Astrocyte of the cerebellum (primary cell): ENCODE measurements at regions not wholly inside any gene's neighbourhood (a gene's known extent, or its start where the extent isn't known, plus 50 kb on each side); places are given as distances from the start of the nearest gene placed in this dataset.

Source experiments
- DNase-seq: peaks from one replicate; pipeline ENCODE4 v3.0.0-alpha.2; 2011; ENCODE audit warnings: low read depth
- H3K4me3 ChIP-seq: 2 replicates; pipeline ENCODE4 v1.5.1; 2011; ENCODE audit warnings: mild to moderate bottlenecking, low read depth, low read length, moderate library complexity
- in situ Hi-C: cut with HindIII; loops from 2 replicates; pipeline ENCODE4 v1.10.0; 2017; ENCODE audit warnings: low sequenced_read_pairs
- TF ChIP-seq, protein P1 (sequence below): IDR thresholded peaks from 2 replicates; pipeline ENCODE4 v1.5.1; 2012; ENCODE audit warnings: low read length, low read depth, moderate library complexity, mild to moderate bottlenecking; ENCODE audit errors: missing control alignments

DNA sequence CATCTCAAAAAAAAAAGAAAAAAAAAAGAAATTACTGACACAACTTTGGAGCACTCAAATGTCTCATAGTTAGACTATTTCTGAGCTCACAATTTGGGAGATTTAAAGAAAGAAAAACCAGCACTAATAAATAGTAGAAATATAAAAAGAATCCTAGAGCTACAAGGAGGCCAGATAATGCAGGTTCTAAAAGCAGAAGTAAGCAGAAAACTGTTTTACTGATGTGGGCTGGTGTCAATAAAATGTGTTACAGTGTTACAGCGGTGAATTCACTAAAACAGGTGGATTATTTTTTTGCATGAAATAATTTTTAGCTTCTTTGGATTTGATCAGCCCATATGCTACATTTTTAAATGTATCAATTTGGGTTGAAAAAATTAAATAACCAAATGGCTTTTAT, 375.9 kb downstream of the GPM6A start:
- no peak for DNase-seq
- H3K4me3 ChIP-seq: no peak overlapping the region
- TF ChIP-seq, protein P1, sequence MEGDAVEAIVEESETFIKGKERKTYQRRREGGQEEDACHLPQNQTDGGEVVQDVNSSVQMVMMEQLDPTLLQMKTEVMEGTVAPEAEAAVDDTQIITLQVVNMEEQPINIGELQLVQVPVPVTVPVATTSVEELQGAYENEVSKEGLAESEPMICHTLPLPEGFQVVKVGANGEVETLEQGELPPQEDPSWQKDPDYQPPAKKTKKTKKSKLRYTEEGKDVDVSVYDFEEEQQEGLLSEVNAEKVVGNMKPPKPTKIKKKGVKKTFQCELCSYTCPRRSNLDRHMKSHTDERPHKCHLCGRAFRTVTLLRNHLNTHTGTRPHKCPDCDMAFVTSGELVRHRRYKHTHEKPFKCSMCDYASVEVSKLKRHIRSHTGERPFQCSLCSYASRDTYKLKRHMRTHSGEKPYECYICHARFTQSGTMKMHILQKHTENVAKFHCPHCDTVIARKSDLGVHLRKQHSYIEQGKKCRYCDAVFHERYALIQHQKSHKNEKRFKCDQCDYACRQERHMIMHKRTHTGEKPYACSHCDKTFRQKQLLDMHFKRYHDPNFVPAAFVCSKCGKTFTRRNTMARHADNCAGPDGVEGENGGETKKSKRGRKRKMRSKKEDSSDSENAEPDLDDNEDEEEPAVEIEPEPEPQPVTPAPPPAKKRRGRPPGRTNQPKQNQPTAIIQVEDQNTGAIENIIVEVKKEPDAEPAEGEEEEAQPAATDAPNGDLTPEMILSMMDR: no peak
- in situ Hi-C loops: no loop called here

DNA sequence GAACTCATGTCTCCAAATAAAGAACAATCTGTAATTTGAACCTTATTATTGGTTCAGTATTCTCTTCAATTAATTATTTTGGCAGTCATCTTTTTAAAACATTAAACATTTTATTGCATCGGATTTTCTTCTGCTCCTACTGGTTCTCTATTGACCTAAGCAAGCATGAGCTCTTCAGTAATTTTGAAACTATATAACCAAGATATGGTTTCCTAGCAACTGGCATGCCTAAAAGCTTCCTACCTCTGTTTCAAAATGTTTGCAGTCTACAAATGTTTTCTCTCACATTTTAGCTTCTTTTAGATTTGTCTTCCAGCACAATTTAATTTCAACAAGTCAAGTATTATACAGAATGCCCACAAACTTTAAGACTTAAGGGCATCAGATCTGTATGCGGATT, 371.3 kb downstream of the GPM6A start:
- no peak for DNase-seq
- in situ Hi-C loops: no loop called here
- TF ChIP-seq, protein P1: no peak

DNA sequence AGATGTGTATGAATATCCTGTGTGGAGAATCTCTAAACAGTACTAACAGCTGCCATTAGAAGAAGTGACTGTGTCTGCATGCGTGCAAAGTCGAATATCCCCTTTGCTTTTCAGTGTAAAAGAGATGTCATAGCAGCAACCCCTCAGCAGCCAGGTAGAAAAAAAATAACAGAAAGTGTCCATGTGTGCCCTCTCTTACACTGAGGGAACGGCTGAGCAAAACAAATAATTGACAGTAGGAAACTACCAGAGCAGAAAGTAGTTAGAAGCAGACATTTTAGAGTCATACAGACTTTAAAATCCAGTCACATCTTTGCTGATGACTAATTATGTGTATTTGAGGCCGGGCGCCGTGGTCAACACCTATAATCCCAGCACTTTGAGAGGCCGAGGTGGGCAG, 370.8 kb downstream of the GPM6A start:
- TF ChIP-seq, protein P1: no peak
- in situ Hi-C loops: no loop called here
- H3K4me3 ChIP-seq: no peak overlapping the region
- no peak for DNase-seq

More for the DNA sequence above, 371.3 kb downstream of the GPM6A start:
- H3K4me3 ChIP-seq: no peak overlapping the region

- in situ Hi-C loops: no loop called here
- TF ChIP-seq, protein P1: peak; percentile 19
- H3K4me3 ChIP-seq: no peak overlapping the region
- no peak for DNase-seq
These were observed 368.5 kb downstream of the GPM6A start for GRCh38 chr4:175443547-175443946.

- in situ Hi-C loops: no loop called here
- no peak overlapping the region for H3K4me3 ChIP-seq
- DNase-seq: no peak
- TF ChIP-seq, protein P1: no peak
These were observed 367.6 kb downstream of the GPM6A start for GRCh38 chr4:175444512-175444911.

GRCh38 chr4:175447016-175447415, 365.0 kb downstream of the GPM6A start:
- in situ Hi-C loops: no loop called here
- TF ChIP-seq, protein P1: no peak
- H3K4me3 ChIP-seq: no peak overlapping the region
- no peak for DNase-seq

DNA sequence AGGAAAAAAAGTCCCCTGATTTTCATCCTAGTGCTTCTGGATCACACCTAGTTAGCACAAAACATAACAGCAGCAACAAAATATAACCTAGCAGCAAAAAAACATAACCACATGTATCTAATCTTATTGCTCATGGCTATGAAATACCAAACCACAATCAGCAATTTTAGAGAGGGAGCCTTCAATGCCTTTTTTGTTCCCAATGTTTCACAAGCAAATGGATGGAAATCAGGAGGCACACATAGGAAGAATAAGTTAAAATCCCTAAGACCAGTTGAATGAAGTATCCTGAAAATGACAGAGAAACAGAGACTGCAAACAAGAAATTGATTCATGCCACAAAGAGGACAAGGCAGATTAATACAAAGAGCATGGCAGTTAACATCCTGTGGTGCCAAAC, 361.6 kb downstream of the GPM6A start:
- TF ChIP-seq, protein P1: no peak
- no peak overlapping the region for H3K4me3 ChIP-seq
- in situ Hi-C loops: no loop called here
- DNase-seq: no peak
